Activated T-cell treated with anti-CD3 and anti-CD28 coated beads for 1 hour (primary cell): ENCODE measurements at regions not wholly inside any gene's neighbourhood (a gene's known extent, or its start where the extent isn't known, plus 50 kb on each side); places are given as distances from the start of the nearest gene placed in this dataset.

ENCODE experiments used
- DNase-seq: peaks from one replicate; pipeline ENCODE4 v3.0.0-alpha.2; 2020; ENCODE audit warnings: low read depth

GRCh38 chr3:19093084-19093483, 55.2 kb upstream of the KCNH8 start:
- DNase-seq, result no peak

- DNase-seq, result no peak
Measured at GRCh38 chr3:19077388-19077787, 70.9 kb upstream of the KCNH8 start.

- DNase-seq, result no peak
Measured at GRCh38 chr3:19075037-19075436, 73.3 kb upstream of the KCNH8 start.

- DNase-seq, result no peak
Measured at GRCh38 chr3:19074257-19074900, 73.9 kb upstream of the KCNH8 start.

- DNase-seq, result no peak
Measured at GRCh38 chr3:19073341-19074105, 74.8 kb upstream of the KCNH8 start.

GRCh38 chr3:19070325-19070724, 78.0 kb upstream of the KCNH8 start:
- no peak for DNase-seq

GRCh38 chr3:19065027-19065426, 83.3 kb upstream of the KCNH8 start:
- DNase-seq, result no peak

GRCh38 chr3:19063936-19064335, 84.4 kb upstream of the KCNH8 start:
- no peak for DNase-seq

GRCh38 chr3:19060404-19060803, 87.9 kb upstream of the KCNH8 start:
- no peak for DNase-seq

- no peak for DNase-seq
Measured at GRCh38 chr3:19052874-19053273, 95.4 kb upstream of the KCNH8 start.

- no peak for DNase-seq
Measured at GRCh38 chr3:19046440-19046839, 101.9 kb upstream of the KCNH8 start.

GRCh38 chr3:19030522-19030839, 117.8 kb upstream of the KCNH8 start:
- no peak for DNase-seq

GRCh38 chr3:19029837-19030521, 118.3 kb upstream of the KCNH8 start:
- no peak for DNase-seq

- DNase-seq, result no peak
Measured at GRCh38 chr3:19025441-19025840, 122.9 kb upstream of the KCNH8 start.

GRCh38 chr3:19022546-19022945, 125.8 kb upstream of the KCNH8 start:
- DNase-seq, result no peak

- no peak for DNase-seq
Measured at GRCh38 chr3:19016851-19017250, 131.5 kb upstream of the KCNH8 start.

GRCh38 chr3:19013879-19014278, 134.4 kb upstream of the KCNH8 start:
- no peak for DNase-seq

GRCh38 chr3:19012846-19013245, 135.5 kb upstream of the KCNH8 start:
- DNase-seq, result no peak

- DNase-seq, result no peak
Measured at GRCh38 chr3:19002606-19003005, 145.7 kb upstream of the KCNH8 start.

- DNase-seq, result no peak
Measured at GRCh38 chr3:18998069-18998468, 150.2 kb upstream of the KCNH8 start.

- DNase-seq, result no peak
Measured at GRCh38 chr3:18992709-18993108, 155.6 kb upstream of the KCNH8 start.

- DNase-seq, result no peak
Measured at GRCh38 chr3:18989237-18989795, 159.0 kb upstream of the KCNH8 start.

- DNase-seq, result no peak
Measured at GRCh38 chr3:18988614-18989229, 159.6 kb upstream of the KCNH8 start.
